GM12892 (cell line): ENCODE measurements at regions not wholly inside any gene's neighbourhood (a gene's known extent, or its start where the extent isn't known, plus 50 kb on each side); places are given as distances from the start of the nearest gene placed in this dataset.

Experiments
- POLR2A ChIP-seq: IDR thresholded peaks from 2 replicates; pipeline ENCODE4 v1.6.1; 2011; ENCODE audit warnings: low read depth, low read length, control low read depth
- POLR2AphosphoS5 ChIP-seq: IDR thresholded peaks from 2 replicates; pipeline ENCODE4 v1.6.1; 2011; ENCODE audit warnings: low read depth, low read length, control low read depth

DNA sequence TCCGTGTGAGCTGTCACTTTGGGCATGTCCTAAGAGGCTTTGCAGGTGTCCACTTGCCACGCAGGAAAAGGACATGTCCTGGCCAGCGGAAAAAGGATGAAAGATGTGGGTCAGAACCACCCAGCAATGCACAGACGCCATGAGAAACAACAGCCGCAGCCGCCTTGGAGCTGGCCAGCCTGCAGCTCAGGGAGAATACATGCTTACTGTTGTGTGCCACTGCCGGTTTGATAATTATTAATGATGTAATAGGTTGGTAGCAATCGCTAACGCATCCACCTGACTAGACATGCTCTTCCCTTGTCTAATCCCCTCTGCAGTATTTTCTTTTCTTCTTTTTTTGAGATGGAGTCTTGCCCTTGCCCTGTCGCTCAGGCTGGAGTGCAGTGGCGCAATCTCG, 221.7 kb downstream of the HAUS1 start:
- no peak for TF ChIP-seq POLR2A
- TF ChIP-seq POLR2AphosphoS5 = no peak
